Prostate gland (tissue), 2 donors: ENCODE measurements at regions not wholly inside any gene's neighbourhood (a gene's known extent, or its start where the extent isn't known, plus 50 kb on each side); places are given as distances from the start of the nearest gene placed in this dataset.

Experiments used
- DNase-seq: peaks from one replicate; pipeline ENCODE4 v3.0.0-alpha.2; 2019; ENCODE audit warnings: low spot score
- H3K27ac ChIP-seq, 2 donors: fragments of 200-600 bp; sonication (generic); 2 replicates each; pipeline ENCODE4 v1.5.1; 2017 to 2019
- H3K27me3 ChIP-seq: fragments of 200-600 bp; sonication (generic); replicated peaks from 2 replicates; pipeline ENCODE4 v1.5.1; 2019; ENCODE audit not compliant: insufficient read depth
- H3K36me3 ChIP-seq, 2 donors: fragments of 200-600 bp; sonication (generic); 1 replicate in 1 of 2; 2 replicates in 1 of 2; pipeline versions ENCODE4 v1.5.1 to v1.8.1; 2017 to 2019
- H3K4me1 ChIP-seq: fragments of 200-600 bp; sonication (generic); replicated peaks from 2 replicates; pipeline ENCODE4 v1.5.1; 2019
- H3K4me3 ChIP-seq, 2 donors: fragments of 200-600 bp; sonication (generic); 2 replicates each; pipeline ENCODE4 v1.5.1; 2017 to 2019
- H3K9me3 ChIP-seq: fragments of 200-600 bp; sonication (generic); 2 replicates; pipeline ENCODE4 v1.5.1; 2017
- POLR2A ChIP-seq: fragments of 450-650 bp; IDR thresholded peaks from one replicate; pipeline ENCODE4 v1.6.1; 2016; ENCODE audit warnings: antibody characterized with exemption, mild to moderate bottlenecking
- POLR2AphosphoS5 ChIP-seq: sonication (generic); formaldehyde crosslinking; IDR thresholded peaks from one replicate; pipeline ENCODE4 v1.6.1; 2017; ENCODE audit warnings: antibody characterized with exemption
- WGBS: methylation state at CpG from one replicate; pipeline ENCODE4 v1.1.5; 2018; 5-methylcytosine and 5-hydroxymethylcytosine counted together
- intact Hi-C: fragments of 100-400 bp; cut with DNase I; formaldehyde crosslinking; loops from one replicate; pipeline ENCODE4 v1.14.2; 2022
- TF ChIP-seq, protein P1 (sequence below), 4 experiments: fragments of 200-600 bp in 2 of 4; fragments of 450-650 bp in 2 of 4; sonication (generic) in 2 of 4; IDR thresholded peaks; 1 replicate in 3 of 4; 2 replicates in 1 of 4; pipeline ENCODE4 v1.5.1; 2016 to 2019; ENCODE audit warnings: antibody characterized with exemption in 4 of 4, mild to moderate bottlenecking in 2 of 4, moderate library complexity in 2 of 4

- no peak for DNase-seq
- Histone ChIP-seq H3K27ac (no peak overlapping the region), H3K4me1 (no peaks in the 10 kb centered on the region), H3K27me3 (no peaks in the 10 kb centered on the region), H3K9me3 (no peaks in the 10 kb centered on the region), H3K4me3 (no peak overlapping the region), H3K36me3 (no peaks in the 10 kb centered on the region)
- no peak for TF ChIP-seq POLR2A
- no peak for TF ChIP-seq POLR2AphosphoS5
- TF ChIP-seq, protein P1, sequence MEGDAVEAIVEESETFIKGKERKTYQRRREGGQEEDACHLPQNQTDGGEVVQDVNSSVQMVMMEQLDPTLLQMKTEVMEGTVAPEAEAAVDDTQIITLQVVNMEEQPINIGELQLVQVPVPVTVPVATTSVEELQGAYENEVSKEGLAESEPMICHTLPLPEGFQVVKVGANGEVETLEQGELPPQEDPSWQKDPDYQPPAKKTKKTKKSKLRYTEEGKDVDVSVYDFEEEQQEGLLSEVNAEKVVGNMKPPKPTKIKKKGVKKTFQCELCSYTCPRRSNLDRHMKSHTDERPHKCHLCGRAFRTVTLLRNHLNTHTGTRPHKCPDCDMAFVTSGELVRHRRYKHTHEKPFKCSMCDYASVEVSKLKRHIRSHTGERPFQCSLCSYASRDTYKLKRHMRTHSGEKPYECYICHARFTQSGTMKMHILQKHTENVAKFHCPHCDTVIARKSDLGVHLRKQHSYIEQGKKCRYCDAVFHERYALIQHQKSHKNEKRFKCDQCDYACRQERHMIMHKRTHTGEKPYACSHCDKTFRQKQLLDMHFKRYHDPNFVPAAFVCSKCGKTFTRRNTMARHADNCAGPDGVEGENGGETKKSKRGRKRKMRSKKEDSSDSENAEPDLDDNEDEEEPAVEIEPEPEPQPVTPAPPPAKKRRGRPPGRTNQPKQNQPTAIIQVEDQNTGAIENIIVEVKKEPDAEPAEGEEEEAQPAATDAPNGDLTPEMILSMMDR (IDR thresholded peaks at IDR 0.05), result no peak
- intact Hi-C loops, result no loop called here
Measured at GRCh38 chr1:218081358-218081757, 203.7 kb upstream of the RRP15 start.

GRCh38 chr1:218090459-218090858, 194.6 kb upstream of the RRP15 start:
- 81% methylated on average over 1 of the region's 1 CpG for WGBS
- no peak overlapping the region for H3K27ac ChIP-seq
- intact Hi-C loops, result no loop called here
- no peak overlapping the region for H3K4me3 ChIP-seq
- H3K36me3 ChIP-seq, result no peaks in the 10 kb centered on the region
- TF ChIP-seq, protein P1 (IDR thresholded peaks at IDR 0.05), result no peak
- TF ChIP-seq POLR2AphosphoS5 (no peak), POLR2A (no peak)
- H3K27me3 ChIP-seq, result no peaks in the 10 kb centered on the region
- H3K9me3 ChIP-seq, result no peaks in the 10 kb centered on the region
- no peak for DNase-seq
- H3K4me1 ChIP-seq, result no peaks in the 10 kb centered on the region

GRCh38 chr1:218101409-218101808, 183.7 kb upstream of the RRP15 start:
- Histone ChIP-seq H3K27me3 (no peaks in the 10 kb centered on the region), H3K9me3 (no peaks in the 10 kb centered on the region), H3K27ac (no peak overlapping the region), H3K4me1 (no peaks in the 10 kb centered on the region), H3K36me3 (no peaks in the 10 kb centered on the region), H3K4me3 (no peak overlapping the region)
- TF ChIP-seq POLR2AphosphoS5 (no peak), POLR2A (no peak)
- TF ChIP-seq, protein P1 (IDR thresholded peaks at IDR 0.05), result no peak
- intact Hi-C loops, result no loop called here
- 42% methylated on average over 2 of the region's 2 CpGs for WGBS
- no peak for DNase-seq

DNA sequence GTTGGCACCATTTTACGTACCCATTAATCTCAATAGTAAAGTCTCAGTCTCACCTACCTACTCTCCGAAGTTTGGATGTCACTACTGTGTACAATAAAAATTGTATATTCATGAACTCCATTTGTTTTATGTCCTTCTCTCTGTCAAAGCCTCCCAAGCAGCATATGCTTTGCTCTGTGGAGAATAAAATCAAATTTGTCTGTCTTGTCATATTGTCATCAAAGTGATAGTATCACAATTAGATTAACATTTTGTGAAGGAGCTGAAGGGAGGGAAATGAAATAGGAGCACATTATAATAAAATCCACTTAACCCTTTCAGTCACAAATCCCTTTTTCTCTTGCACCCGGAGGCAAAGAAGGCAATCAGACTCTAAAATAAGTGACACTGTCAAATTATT, 177.1 kb upstream of the RRP15 start:
- no peaks in the 10 kb centered on the region for H3K27me3 ChIP-seq
- intact Hi-C loops, result no loop called here
- DNase-seq, result no peak
- no peak overlapping the region for H3K4me3 ChIP-seq
- no peaks in the 10 kb centered on the region for H3K9me3 ChIP-seq
- H3K36me3 ChIP-seq, result no peaks in the 10 kb centered on the region
- no peak overlapping the region for H3K27ac ChIP-seq
- WGBS, result 79% methylated on average over 3 of the region's 3 CpGs
- no peaks in the 10 kb centered on the region for H3K4me1 ChIP-seq
- no peak for TF ChIP-seq POLR2A
- TF ChIP-seq POLR2AphosphoS5, result no peak
- TF ChIP-seq, protein P1 (IDR thresholded peaks at IDR 0.05), result no peak

DNA sequence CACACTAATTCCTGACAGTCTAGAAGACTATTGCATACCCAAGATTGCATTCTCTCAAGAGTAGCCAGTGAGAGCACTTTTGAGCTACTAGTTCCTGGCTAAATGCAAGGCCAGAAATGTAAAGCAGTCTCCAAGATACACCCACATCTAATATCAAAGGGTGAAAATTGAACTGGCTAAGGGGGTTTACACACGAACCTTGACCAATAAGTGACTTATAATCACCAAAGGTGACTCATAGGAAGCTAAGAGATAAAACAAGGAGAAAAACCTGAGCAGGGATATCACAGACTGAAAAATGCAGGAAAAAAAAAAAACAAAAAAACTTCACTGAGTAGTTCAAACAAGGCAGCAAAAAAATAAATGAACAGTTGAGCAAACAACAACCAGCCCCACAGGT, 172.2 kb upstream of the RRP15 start:
- Histone ChIP-seq H3K36me3 (no peaks in the 10 kb centered on the region), H3K4me1 (no peaks in the 10 kb centered on the region), H3K9me3 (no peaks in the 10 kb centered on the region), H3K27ac (no peak overlapping the region), H3K4me3 (no peak overlapping the region), H3K27me3 (no peaks in the 10 kb centered on the region)
- intact Hi-C loops, result no loop called here
- 36% methylated on average over 1 of the region's 1 CpG for WGBS
- TF ChIP-seq POLR2A, result no peak
- TF ChIP-seq, protein P1 (IDR thresholded peaks at IDR 0.05), result no peak
- TF ChIP-seq POLR2AphosphoS5, result no peak
- no peak for DNase-seq
